H9 (cell line): ENCODE measurements at regions not wholly inside any gene's neighbourhood (a gene's known extent, or its start where the extent isn't known, plus 50 kb on each side); places are given as distances from the start of the nearest gene placed in this dataset.

Experiments used
- DNase-seq: peaks from one replicate; pipeline ENCODE4 v3.0.0-alpha.2; 2017
- H2AFZ ChIP-seq: one replicate; pipeline ENCODE4 v1.6.1; 2013; ENCODE audit warnings: mild to moderate bottlenecking, low read length, control low read depth, moderate library complexity
- H2AK5ac ChIP-seq: 2 replicates; pipeline ENCODE4 v1.6.1; 2013; ENCODE audit warnings: low read length, control low read depth, mixed read lengths; ENCODE audit not compliant: insufficient read length
- H2BK120ac ChIP-seq: one replicate; pipeline ENCODE4 v1.6.1; 2013; ENCODE audit warnings: low read depth, mild to moderate bottlenecking, low read length, control low read depth, inconsistent platforms; ENCODE audit not compliant: poor library complexity, severe bottlenecking
- H2BK12ac ChIP-seq: 2 replicates; pipeline ENCODE4 v1.6.1; 2013; ENCODE audit warnings: low read length, control low read depth, mixed read lengths, low read depth; ENCODE audit not compliant: insufficient read length
- H2BK15ac ChIP-seq: 2 replicates; pipeline ENCODE4 v1.6.1; 2013; ENCODE audit warnings: low read depth, low read length, control low read depth
- H2BK20ac ChIP-seq: one replicate; pipeline ENCODE4 v1.6.1; 2013; ENCODE audit warnings: low read depth, mild to moderate bottlenecking, low read length, control low read depth, inconsistent platforms; ENCODE audit not compliant: poor library complexity, severe bottlenecking
- H2BK5ac ChIP-seq: 2 replicates; pipeline ENCODE4 v1.6.1; 2013; ENCODE audit warnings: low read length, control low read depth, mixed read lengths; ENCODE audit not compliant: insufficient read length
- H3K14ac ChIP-seq: 2 replicates; pipeline ENCODE4 v1.6.1; 2013; ENCODE audit warnings: low read length, control low read depth; ENCODE audit not compliant: insufficient read depth
- H3K18ac ChIP-seq: 2 replicates; pipeline ENCODE4 v1.6.1; 2013; ENCODE audit warnings: low read depth, mild to moderate bottlenecking, mixed read lengths, low read length, control low read depth; ENCODE audit not compliant: insufficient read length
- H3K23ac ChIP-seq: 2 replicates; pipeline ENCODE4 v1.6.1; 2013; ENCODE audit warnings: low read length, control low read depth, mixed read lengths, low read depth; ENCODE audit not compliant: insufficient read length
- H3K23me2 ChIP-seq: 2 replicates; pipeline ENCODE4 v1.6.1; 2013; ENCODE audit warnings: low read depth, mild to moderate bottlenecking, mixed read lengths, low read length, control low read depth; ENCODE audit not compliant: insufficient read length, poor library complexity, severe bottlenecking
- H3K27ac ChIP-seq: 2 replicates; pipeline ENCODE4 v1.5.1; 2013; ENCODE audit warnings: low read length, control low read depth, mixed read lengths, low read depth; ENCODE audit not compliant: insufficient read length
- H3K27me3 ChIP-seq: 2 replicates; pipeline ENCODE4 v1.6.1; 2013; ENCODE audit warnings: low read length, control low read depth, inconsistent platforms; ENCODE audit not compliant: insufficient read depth
- H3K4ac ChIP-seq: 2 replicates; pipeline ENCODE4 v1.6.1; 2013; ENCODE audit warnings: low read depth, mild to moderate bottlenecking, control low read depth, inconsistent platforms, low read length, moderate library complexity
- H3K4me1 ChIP-seq: 2 replicates; pipeline ENCODE4 v1.6.1; 2013; ENCODE audit warnings: low read length, control low read depth, inconsistent platforms; ENCODE audit not compliant: insufficient read depth
- H3K4me2 ChIP-seq: 2 replicates; pipeline ENCODE4 v1.6.1; 2013; ENCODE audit warnings: low read length, control low read depth, mixed read lengths; ENCODE audit not compliant: insufficient read length, insufficient read depth
- H3K56ac ChIP-seq: 2 replicates; pipeline ENCODE4 v1.6.1; 2013; ENCODE audit warnings: low read depth, mild to moderate bottlenecking, mixed read lengths, low read length, control low read depth; ENCODE audit not compliant: insufficient read length
- H3K79me1 ChIP-seq: 2 replicates; pipeline ENCODE4 v1.6.1; 2013; ENCODE audit warnings: low read depth, mild to moderate bottlenecking, moderate library complexity, low read length, control low read depth, inconsistent platforms; ENCODE audit not compliant: insufficient read depth, poor library complexity, severe bottlenecking
- H3K79me2 ChIP-seq: 2 replicates; pipeline ENCODE4 v1.6.1; 2013; ENCODE audit warnings: low read length, control low read depth, inconsistent platforms; ENCODE audit not compliant: insufficient read depth
- H3K9ac ChIP-seq: 2 replicates; pipeline ENCODE4 v1.6.1; 2013; ENCODE audit warnings: low read length, control low read depth, mixed read lengths; ENCODE audit not compliant: insufficient read length; ENCODE audit errors: extremely low read depth
- H3K9me3 ChIP-seq: one replicate; pipeline ENCODE4 v1.6.1; 2013; ENCODE audit warnings: low read depth, low read length, inconsistent platforms; ENCODE audit not compliant: control insufficient read depth
- H3T11ph ChIP-seq: one replicate; pipeline ENCODE4 v1.6.1; 2013; ENCODE audit warnings: mild to moderate bottlenecking, low read length, control low read depth, inconsistent platforms
- H4K20me1 ChIP-seq: one replicate; pipeline ENCODE4 v1.6.1; 2013; ENCODE audit not compliant: control insufficient read depth, insufficient read length, insufficient read depth
- H4K5ac ChIP-seq: 2 replicates; pipeline ENCODE4 v1.6.1; 2013; ENCODE audit warnings: low read depth, mild to moderate bottlenecking, mixed read lengths, low read length, control low read depth; ENCODE audit not compliant: insufficient read length
- H4K8ac ChIP-seq: replicated peaks from 2 replicates; pipeline ENCODE4 v1.6.1; 2013; ENCODE audit warnings: low read length, control low read depth, mixed read lengths, low read depth; ENCODE audit not compliant: insufficient read length
- H4K91ac ChIP-seq: 2 replicates; pipeline ENCODE4 v1.6.1; 2013; ENCODE audit warnings: low read depth, mild to moderate bottlenecking, moderate library complexity, mixed read lengths, low read length, control low read depth; ENCODE audit not compliant: insufficient read length
- H3K27ac Mint-ChIP-seq, 3 experiments: 2 replicates in 2 of 3; 3 replicates in 1 of 3; pipeline ENCODE4 v1.8.0; 2020 to 2021; ENCODE audit warnings: mixed read lengths in 3 of 3, mild to moderate bottlenecking in 1 of 3, moderate library complexity in 1 of 3
- H3K27me3 Mint-ChIP-seq: 2 replicates; pipeline ENCODE4 v1.8.0; 2021; ENCODE audit warnings: low read depth, mild to moderate bottlenecking, moderate library complexity, mixed read lengths
- H3K36me3 Mint-ChIP-seq, 3 experiments: 2 replicates in 2 of 3; 3 replicates in 1 of 3; pipeline ENCODE4 v1.8.0; 2020 to 2021; ENCODE audit warnings: low read depth in 3 of 3, mixed read lengths in 3 of 3; ENCODE audit not compliant: insufficient read depth in 1 of 3
- H3K4me1 Mint-ChIP-seq, 2 experiments: 2 replicates each; pipeline ENCODE4 v1.8.0; 2020; ENCODE audit warnings: mixed read lengths in 2 of 2
- H3K4me3 Mint-ChIP-seq, 2 experiments: 2 replicates in 1 of 2; 3 replicates in 1 of 2; pipeline ENCODE4 v1.8.0; 2020 to 2021; ENCODE audit warnings: mild to moderate bottlenecking in 2 of 2, mixed read lengths in 2 of 2, moderate library complexity in 1 of 2
- H3K9me3 Mint-ChIP-seq, 2 experiments: 2 replicates in 1 of 2; 3 replicates in 1 of 2; pipeline ENCODE4 v1.8.0; 2020; ENCODE audit warnings: mild to moderate bottlenecking in 2 of 2, mixed read lengths in 2 of 2, moderate library complexity in 1 of 2
- CTCF ChIP-seq: fragments of 200-600 bp; sonication (generic); conservative IDR thresholded peaks from 3 replicates; pipeline ENCODE4 v1.8.0; 2021; ENCODE audit warnings: antibody characterized with exemption, mild to moderate bottlenecking
- WGBS: extraction: QIAGEN DNeasy Blood & Tissue Kit; methylation state at CpG from one replicate; pipeline ENCODE4 v1.1.7; 2013; ENCODE audit warnings: missing lambda C conversion rate, low lambda C conversion rate, mixed read lengths; ENCODE audit not compliant: insufficient read length; ENCODE audit errors: extremely low coverage; 5-methylcytosine and 5-hydroxymethylcytosine counted together

GRCh38 chr2:21715887-21716286 lies 592.1 kb downstream of the TDRD15 start:
- no peak for DNase-seq
- no peak overlapping the region for H3K27ac Mint-ChIP-seq
- no CpG with 5 or more reads among the region's 4 CpGs for WGBS
- Histone ChIP-seq H3T11ph (no peak overlapping the region), H3K14ac (no peak overlapping the region), H3K79me2 (no peaks in the 10 kb centered on the region), H3K23me2 (no peaks in the 10 kb centered on the region), H4K20me1 (no peaks in the 10 kb centered on the region), H3K23ac (no peak overlapping the region), H3K9ac (no peak overlapping the region), H2AK5ac (no peak overlapping the region), H2BK15ac (no peak overlapping the region), H3K9me3 (no peaks in the 10 kb centered on the region), H3K4me1 (no peaks in the 10 kb centered on the region), H2BK120ac (no peak overlapping the region), H3K56ac (no peak overlapping the region), H2BK5ac (no peak overlapping the region), H3K18ac (no peak overlapping the region), H2BK12ac (no peak overlapping the region), H2AFZ (no peak overlapping the region), H4K5ac (no peak overlapping the region), H2BK20ac (no peak overlapping the region), H3K27ac (no peak overlapping the region), H3K79me1 (no peaks in the 10 kb centered on the region), H4K8ac (no peak overlapping the region), H4K91ac (no peak overlapping the region), H3K4ac (no peak overlapping the region), H3K4me2 (no peak overlapping the region), H3K27me3 (no peaks in the 10 kb centered on the region)
- no peaks in the 10 kb centered on the region; the same call in 1 of the 2 replicates for H3K27me3 Mint-ChIP-seq
- H3K4me3 Mint-ChIP-seq, result no peak overlapping the region
- TF ChIP-seq CTCF, result no peak
- H3K36me3 Mint-ChIP-seq, result no peaks in the 10 kb centered on the region
- H3K4me1 Mint-ChIP-seq, result peaks cover 6 to 8% of the 10 kb centered on the region in 2 experiments; a peak in 3 of 4 replicates
- no peaks in the 10 kb centered on the region for H3K9me3 Mint-ChIP-seq
